Neuron (in vitro differentiated cells): ENCODE measurements at regions not wholly inside any gene's neighbourhood (a gene's known extent, or its start where the extent isn't known, plus 50 kb on each side); places are given as distances from the start of the nearest gene placed in this dataset.

Experiments used
- H2AFZ ChIP-seq: one replicate; pipeline ENCODE4 v1.6.1; 2013; ENCODE audit warnings: low read depth, mild to moderate bottlenecking, inconsistent platforms, low read length, moderate library complexity
- H3K27me3 ChIP-seq: one replicate; pipeline ENCODE4 v1.6.1; 2013; ENCODE audit warnings: low read length; ENCODE audit not compliant: insufficient read depth
- H3K36me3 ChIP-seq: one replicate; pipeline ENCODE4 v1.6.1; 2013; ENCODE audit warnings: low read length; ENCODE audit not compliant: insufficient read depth
- H3K4me1 ChIP-seq: one replicate; pipeline ENCODE4 v1.6.1; 2013; ENCODE audit warnings: low read length; ENCODE audit not compliant: insufficient read depth
- H3K4me3 ChIP-seq: 2 replicates; pipeline ENCODE4 v1.5.1; 2013; ENCODE audit warnings: mild to moderate bottlenecking, low read length, moderate library complexity
- H3K9me3 ChIP-seq: one replicate; pipeline ENCODE4 v1.6.1; 2013; ENCODE audit warnings: low read length

- Histone ChIP-seq H2AFZ (no peak overlapping the region), H3K4me3 (no peak overlapping the region), H3K4me1 (peaks cover 37% of the 10 kb centered on the region), H3K9me3 (no peaks in the 10 kb centered on the region), H3K36me3 (no peaks in the 10 kb centered on the region), H3K27me3 (no peaks in the 10 kb centered on the region)
Observed at GRCh38 chr18:27415495-27415894, 230.4 kb upstream of the CHST9 start.

GRCh38 chr18:27414682-27415081 is 229.6 kb upstream of the CHST9 start:
- Histone ChIP-seq H3K9me3 (no peaks in the 10 kb centered on the region), H3K36me3 (no peaks in the 10 kb centered on the region), H3K27me3 (no peaks in the 10 kb centered on the region), H3K4me3 (no peak overlapping the region), H2AFZ (no peak overlapping the region), H3K4me1 (peaks cover 38% of the 10 kb centered on the region)

GRCh38 chr18:27413495-27414401 is 228.6 kb upstream of the CHST9 start:
- Histone ChIP-seq H2AFZ (peak overlapping the region; percentile 88), H3K27me3 (no peaks in the 10 kb centered on the region), H3K36me3 (no peaks in the 10 kb centered on the region), H3K4me1 (peaks cover 38% of the 10 kb centered on the region), H3K9me3 (no peaks in the 10 kb centered on the region), H3K4me3 (peak overlapping the region; percentile 31)

- H3K4me1 ChIP-seq: peaks cover 38% of the 10 kb centered on the region
- H3K9me3 ChIP-seq: no peaks in the 10 kb centered on the region
- no peaks in the 10 kb centered on the region for H3K36me3 ChIP-seq
- H3K27me3 ChIP-seq: no peaks in the 10 kb centered on the region
- H3K4me3 ChIP-seq: no peak overlapping the region
- H2AFZ ChIP-seq: no peak overlapping the region
Observed at GRCh38 chr18:27412556-27412955, 227.4 kb upstream of the CHST9 start.

- Histone ChIP-seq H2AFZ (no peak overlapping the region), H3K4me1 (peaks cover 38% of the 10 kb centered on the region), H3K36me3 (no peaks in the 10 kb centered on the region), H3K27me3 (no peaks in the 10 kb centered on the region), H3K4me3 (no peak overlapping the region), H3K9me3 (no peaks in the 10 kb centered on the region)
Observed at GRCh38 chr18:27411911-27412310, 226.8 kb upstream of the CHST9 start.

- H3K9me3 ChIP-seq: no peaks in the 10 kb centered on the region
- H3K36me3 ChIP-seq: no peaks in the 10 kb centered on the region
- no peak overlapping the region for H2AFZ ChIP-seq
- no peak overlapping the region for H3K4me3 ChIP-seq
- no peaks in the 10 kb centered on the region for H3K27me3 ChIP-seq
- peaks cover 33% of the 10 kb centered on the region for H3K4me1 ChIP-seq
Observed at GRCh38 chr18:27411013-27411412, 225.9 kb upstream of the CHST9 start.

- no peaks in the 10 kb centered on the region for H3K27me3 ChIP-seq
- H3K9me3 ChIP-seq: no peaks in the 10 kb centered on the region
- H3K4me3 ChIP-seq: no peak overlapping the region
- peaks cover 17% of the 10 kb centered on the region for H3K4me1 ChIP-seq
- H3K36me3 ChIP-seq: no peaks in the 10 kb centered on the region
- no peak overlapping the region for H2AFZ ChIP-seq
Observed at GRCh38 chr18:27404855-27405254, 219.7 kb upstream of the CHST9 start.

- H3K27me3 ChIP-seq: no peaks in the 10 kb centered on the region
- peaks cover 17% of the 10 kb centered on the region for H3K4me1 ChIP-seq
- no peaks in the 10 kb centered on the region for H3K36me3 ChIP-seq
- H3K9me3 ChIP-seq: no peaks in the 10 kb centered on the region
- no peak overlapping the region for H3K4me3 ChIP-seq
- H2AFZ ChIP-seq: no peak overlapping the region
Observed at GRCh38 chr18:27400001-27400400, 214.9 kb upstream of the CHST9 start.

GRCh38 chr18:27395752-27396151 is 210.6 kb upstream of the CHST9 start:
- no peak overlapping the region for H2AFZ ChIP-seq
- H3K9me3 ChIP-seq: no peaks in the 10 kb centered on the region
- H3K27me3 ChIP-seq: no peaks in the 10 kb centered on the region
- no peak overlapping the region for H3K4me3 ChIP-seq
- no peaks in the 10 kb centered on the region for H3K36me3 ChIP-seq
- no peaks in the 10 kb centered on the region for H3K4me1 ChIP-seq

GRCh38 chr18:27394687-27395086 is 209.6 kb upstream of the CHST9 start:
- Histone ChIP-seq H3K4me1 (no peaks in the 10 kb centered on the region), H3K4me3 (no peak overlapping the region), H3K27me3 (no peaks in the 10 kb centered on the region), H3K36me3 (no peaks in the 10 kb centered on the region), H3K9me3 (no peaks in the 10 kb centered on the region), H2AFZ (no peak overlapping the region)

GRCh38 chr18:27382567-27383216 is 197.6 kb upstream of the CHST9 start:
- no peaks in the 10 kb centered on the region for H3K36me3 ChIP-seq
- no peaks in the 10 kb centered on the region for H3K27me3 ChIP-seq
- H3K4me3 ChIP-seq: no peak overlapping the region
- H2AFZ ChIP-seq: no peak overlapping the region
- H3K4me1 ChIP-seq: peaks cover 9% of the 10 kb centered on the region
- H3K9me3 ChIP-seq: no peaks in the 10 kb centered on the region

- H3K27me3 ChIP-seq: no peaks in the 10 kb centered on the region
- no peaks in the 10 kb centered on the region for H3K9me3 ChIP-seq
- no peak overlapping the region for H2AFZ ChIP-seq
- H3K36me3 ChIP-seq: no peaks in the 10 kb centered on the region
- peaks cover 9% of the 10 kb centered on the region for H3K4me1 ChIP-seq
- H3K4me3 ChIP-seq: no peak overlapping the region
Observed at GRCh38 chr18:27378431-27379095, 193.5 kb upstream of the CHST9 start.

- Histone ChIP-seq H3K4me3 (no peak overlapping the region), H3K27me3 (no peaks in the 10 kb centered on the region), H3K4me1 (peaks cover 9% of the 10 kb centered on the region), H3K9me3 (no peaks in the 10 kb centered on the region), H3K36me3 (no peaks in the 10 kb centered on the region), H2AFZ (no peak overlapping the region)
Observed at GRCh38 chr18:27377251-27377650, 192.1 kb upstream of the CHST9 start.
